GM23338 (cell line): ENCODE measurements at regions not wholly inside any gene's neighbourhood (a gene's known extent, or its start where the extent isn't known, plus 50 kb on each side); places are given as distances from the start of the nearest gene placed in this dataset.

ENCODE experiments used
- ATAC-seq: fragments of 200-7000 bp; cut with Tn5 transposase; 3 replicates; pipeline ENCODE4 v1.9.1; 2020
- DNase-seq: peaks from one replicate; pipeline ENCODE4 v3.0.0-alpha.2; 2015; ENCODE audit warnings: low spot score
- H2AFZ ChIP-seq: fragments of 200-600 bp; sonication (generic); 2 replicates; pipeline ENCODE4 v1.8.0; 2016; ENCODE audit warnings: antibody characterized with exemption, mild to moderate bottlenecking, moderate library complexity
- H3F3A ChIP-seq: fragments of 200-600 bp; sonication (generic); replicated peaks from 2 replicates; pipeline ENCODE4 v1.8.0; 2017; ENCODE audit warnings: antibody characterized with exemption, mixed run types, low read depth
- H3K27ac ChIP-seq: fragments of 200-600 bp; sonication (generic); 2 replicates; pipeline ENCODE4 v1.6.1; 2016; ENCODE audit warnings: low read depth
- H3K27me3 ChIP-seq: fragments of 200-600 bp; sonication (generic); 2 replicates; pipeline ENCODE4 v1.8.0; 2016; ENCODE audit warnings: mild to moderate bottlenecking, mixed run types, moderate library complexity; ENCODE audit not compliant: insufficient read depth
- H3K36me3 ChIP-seq: fragments of 200-600 bp; sonication (generic); 2 replicates; pipeline ENCODE4 v1.8.0; 2016; ENCODE audit warnings: mild to moderate bottlenecking; ENCODE audit not compliant: insufficient read depth
- H3K4me1 ChIP-seq: fragments of 200-600 bp; sonication (generic); 2 replicates; pipeline ENCODE4 v1.8.0; 2016; ENCODE audit warnings: mild to moderate bottlenecking, moderate library complexity; ENCODE audit not compliant: insufficient read depth
- H3K4me2 ChIP-seq: fragments of 200-600 bp; sonication (generic); 2 replicates; pipeline ENCODE4 v1.7.1; 2017; ENCODE audit warnings: mixed run types
- H3K4me3 ChIP-seq: fragments of 200-600 bp; sonication (generic); 2 replicates; pipeline ENCODE4 v1.6.1; 2016; ENCODE audit warnings: mixed run types
- H3K79me2 ChIP-seq: fragments of 200-600 bp; sonication (generic); replicated peaks from 2 replicates; pipeline ENCODE4 v1.8.0; 2017; ENCODE audit warnings: mild to moderate bottlenecking; ENCODE audit not compliant: insufficient read depth
- H3K9me2 ChIP-seq: fragments of 200-600 bp; sonication (generic); 2 replicates; pipeline ENCODE4 v1.8.0; 2017; ENCODE audit not compliant: insufficient read depth
- H4K20me1 ChIP-seq: fragments of 200-600 bp; sonication (generic); replicated peaks from 2 replicates; pipeline ENCODE4 v1.8.0; 2017; ENCODE audit warnings: mild to moderate bottlenecking; ENCODE audit not compliant: insufficient read depth
- H3K27ac Mint-ChIP-seq: 2 replicates; pipeline ENCODE4 v1.8.0; 2020; ENCODE audit warnings: inconsistent platforms, mild to moderate bottlenecking, moderate library complexity, mixed read lengths
- H3K27me3 Mint-ChIP-seq: 3 replicates; pipeline ENCODE4 v1.8.0; 2022; ENCODE audit warnings: low read depth, mild to moderate bottlenecking, moderate library complexity, mixed read lengths, inconsistent platforms; ENCODE audit not compliant: insufficient read depth, poor library complexity
- H3K36me3 Mint-ChIP-seq: 3 replicates; pipeline ENCODE4 v1.8.0; 2021; ENCODE audit warnings: low read depth, mild to moderate bottlenecking, inconsistent platforms, moderate library complexity, mixed read lengths
- H3K4me1 Mint-ChIP-seq: 3 replicates; pipeline ENCODE4 v1.8.0; 2020; ENCODE audit warnings: mild to moderate bottlenecking, inconsistent platforms, mixed read lengths
- H3K4me3 Mint-ChIP-seq: 3 replicates; pipeline ENCODE4 v1.8.0; 2021; ENCODE audit warnings: moderate library complexity, mild to moderate bottlenecking, inconsistent platforms, mixed read lengths
- H3K9me3 Mint-ChIP-seq: 3 replicates; pipeline ENCODE4 v1.8.0; 2020; ENCODE audit warnings: moderate library complexity, mild to moderate bottlenecking, inconsistent platforms, mixed read lengths
- CREB1 ChIP-seq: fragments of 250-450 bp; sonication (Bioruptor Pico); IDR thresholded peaks from 2 replicates; pipeline ENCODE4 v1.5.0; 2020; ENCODE audit warnings: low read depth, mild to moderate bottlenecking, moderate library complexity
- CTCF ChIP-seq, 2 experiments: fragments of 200-600 bp in 1 of 2; sonication (generic) in 1 of 2; conservative IDR thresholded peaks; 2 replicates each; pipeline versions ENCODE4 v1.5.1 to v1.6.1; 2016 to 2017; ENCODE audit warnings: antibody characterized with exemption in 2 of 2, low read depth in 2 of 2, mild to moderate bottlenecking in 2 of 2, moderate library complexity in 1 of 2
- ETS1 ChIP-seq: IDR thresholded peaks from 2 replicates; pipeline ENCODE4 v1.6.1; 2016; ENCODE audit warnings: antibody characterized with exemption
- EZH2 ChIP-seq: fragments of 200-600 bp; sonication (generic); IDR thresholded peaks from one replicate; pipeline ENCODE4 v1.8.0; 2017; ENCODE audit warnings: antibody characterized with exemption, mild to moderate bottlenecking, low read depth; ENCODE audit not compliant: unreplicated experiment
- EZH2phosphoT487 ChIP-seq: fragments of 200-600 bp; sonication (generic); IDR thresholded peaks from one replicate; pipeline ENCODE4 v1.8.1; 2018; ENCODE audit warnings: antibody characterized with exemption; ENCODE audit not compliant: unreplicated experiment
- JUNB ChIP-seq: IDR thresholded peaks from one replicate; pipeline ENCODE4 v1.6.1; 2016; ENCODE audit warnings: antibody characterized with exemption; ENCODE audit not compliant: unreplicated experiment
- NANOG ChIP-seq: IDR thresholded peaks from 2 replicates; pipeline ENCODE4 v1.6.1; 2016; ENCODE audit warnings: antibody characterized with exemption, borderline replicate concordance
- POLR2AphosphoS5 ChIP-seq: IDR thresholded peaks from 2 replicates; pipeline ENCODE4 v1.6.1; 2016; ENCODE audit warnings: antibody characterized with exemption, low read depth
- STAT1 ChIP-seq: IDR thresholded peaks from one replicate; pipeline ENCODE4 v1.6.1; 2016; ENCODE audit warnings: antibody characterized with exemption; ENCODE audit not compliant: unreplicated experiment
- ZNF114 ChIP-seq: fragments of 250-450 bp; sonication (Bioruptor Pico); IDR thresholded peaks from 2 replicates; pipeline ENCODE4 v1.5.0; 2020; ENCODE audit warnings: mild to moderate bottlenecking, moderate library complexity
- ZNF331 ChIP-seq: fragments of 250-450 bp; sonication (Bioruptor Pico); IDR thresholded peaks from 2 replicates; pipeline ENCODE4 v1.5.0; 2020; ENCODE audit warnings: low read depth, mild to moderate bottlenecking, moderate library complexity
- ZNF462 ChIP-seq: fragments of 250-450 bp; sonication (Bioruptor Pico); IDR thresholded peaks from 2 replicates; pipeline ENCODE4 v1.5.0; 2020; ENCODE audit warnings: mild to moderate bottlenecking, moderate library complexity
- TF ChIP-seq, protein P1 (sequence below): IDR thresholded peaks from one replicate; pipeline ENCODE4 v1.6.1; 2018; ENCODE audit warnings: antibody characterized with exemption; ENCODE audit not compliant: unreplicated experiment

- H3K4me1 Mint-ChIP-seq: peaks cover 12% of the 10 kb centered on the region
- Histone ChIP-seq H3K4me3 (no peak overlapping the region), H3K36me3 (no peaks in the 10 kb centered on the region), H3K27ac (no peak overlapping the region), H3K4me1 (peaks cover 23% of the 10 kb centered on the region), H3F3A (no peaks in the 10 kb centered on the region), H3K27me3 (no peaks in the 10 kb centered on the region), H3K79me2 (no peaks in the 10 kb centered on the region), H2AFZ (no peak overlapping the region), H4K20me1 (no peaks in the 10 kb centered on the region), H3K9me2 (no peaks in the 10 kb centered on the region), H3K4me2 (no peak overlapping the region)
- H3K4me3 Mint-ChIP-seq: no peak overlapping the region
- no peak for TF ChIP-seq EZH2phosphoT487
- TF ChIP-seq ZNF114 (CRISPR knock-in tag): no peak
- no peak for TF ChIP-seq NANOG
- TF ChIP-seq, protein P1, sequence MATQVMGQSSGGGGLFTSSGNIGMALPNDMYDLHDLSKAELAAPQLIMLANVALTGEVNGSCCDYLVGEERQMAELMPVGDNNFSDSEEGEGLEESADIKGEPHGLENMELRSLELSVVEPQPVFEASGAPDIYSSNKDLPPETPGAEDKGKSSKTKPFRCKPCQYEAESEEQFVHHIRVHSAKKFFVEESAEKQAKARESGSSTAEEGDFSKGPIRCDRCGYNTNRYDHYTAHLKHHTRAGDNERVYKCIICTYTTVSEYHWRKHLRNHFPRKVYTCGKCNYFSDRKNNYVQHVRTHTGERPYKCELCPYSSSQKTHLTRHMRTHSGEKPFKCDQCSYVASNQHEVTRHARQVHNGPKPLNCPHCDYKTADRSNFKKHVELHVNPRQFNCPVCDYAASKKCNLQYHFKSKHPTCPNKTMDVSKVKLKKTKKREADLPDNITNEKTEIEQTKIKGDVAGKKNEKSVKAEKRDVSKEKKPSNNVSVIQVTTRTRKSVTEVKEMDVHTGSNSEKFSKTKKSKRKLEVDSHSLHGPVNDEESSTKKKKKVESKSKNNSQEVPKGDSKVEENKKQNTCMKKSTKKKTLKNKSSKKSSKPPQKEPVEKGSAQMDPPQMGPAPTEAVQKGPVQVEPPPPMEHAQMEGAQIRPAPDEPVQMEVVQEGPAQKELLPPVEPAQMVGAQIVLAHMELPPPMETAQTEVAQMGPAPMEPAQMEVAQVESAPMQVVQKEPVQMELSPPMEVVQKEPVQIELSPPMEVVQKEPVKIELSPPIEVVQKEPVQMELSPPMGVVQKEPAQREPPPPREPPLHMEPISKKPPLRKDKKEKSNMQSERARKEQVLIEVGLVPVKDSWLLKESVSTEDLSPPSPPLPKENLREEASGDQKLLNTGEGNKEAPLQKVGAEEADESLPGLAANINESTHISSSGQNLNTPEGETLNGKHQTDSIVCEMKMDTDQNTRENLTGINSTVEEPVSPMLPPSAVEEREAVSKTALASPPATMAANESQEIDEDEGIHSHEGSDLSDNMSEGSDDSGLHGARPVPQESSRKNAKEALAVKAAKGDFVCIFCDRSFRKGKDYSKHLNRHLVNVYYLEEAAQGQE: no peak
- TF ChIP-seq POLR2AphosphoS5: no peak
- TF ChIP-seq CTCF (conservative IDR thresholded peaks at IDR 0.05; ENCODE audit: low read depth in 2 of 2): no peak
- TF ChIP-seq EZH2: no peak
- no peak for TF ChIP-seq STAT1
- no peak for TF ChIP-seq ZNF331 (CRISPR knock-in tag)
- TF ChIP-seq ZNF462 (CRISPR knock-in tag): no peak
- TF ChIP-seq ETS1: no peak
- no peak for TF ChIP-seq JUNB
- no peak for TF ChIP-seq CREB1 (CRISPR knock-in tag)
- DNase-seq (no peak), ATAC-seq (no peak)
- H3K36me3 Mint-ChIP-seq: no peaks in the 10 kb centered on the region
- H3K27ac Mint-ChIP-seq: no peak overlapping the region
- no peaks in the 10 kb centered on the region for H3K9me3 Mint-ChIP-seq
- peaks cover 6% of the 10 kb centered on the region for H3K27me3 Mint-ChIP-seq
Observed at GRCh38 chr7:23928418-23928775, 218.4 kb downstream of the STK31 start.
